NB4 (cell line): ENCODE measurements at regions not wholly inside any gene's neighbourhood (a gene's known extent, or its start where the extent isn't known, plus 50 kb on each side); places are given as distances from the start of the nearest gene placed in this dataset.

Source experiments
- CTCF ChIP-seq: IDR thresholded peaks from one replicate; pipeline ENCODE4 v1.5.1; 2012; ENCODE audit warnings: low read depth, low read length
- POLR2A ChIP-seq: IDR thresholded peaks from 2 replicates; pipeline ENCODE4 v1.6.1; 2011; ENCODE audit warnings: mild to moderate bottlenecking; ENCODE audit not compliant: insufficient read length; ENCODE audit errors: extremely low read depth
- TF ChIP-seq, protein P1 (sequence below): IDR thresholded peaks from 2 replicates; pipeline ENCODE4 v1.6.1; 2011; ENCODE audit warnings: low read depth, low read length

- no peak for TF ChIP-seq CTCF
- no peak for TF ChIP-seq POLR2A
- TF ChIP-seq, protein P1, sequence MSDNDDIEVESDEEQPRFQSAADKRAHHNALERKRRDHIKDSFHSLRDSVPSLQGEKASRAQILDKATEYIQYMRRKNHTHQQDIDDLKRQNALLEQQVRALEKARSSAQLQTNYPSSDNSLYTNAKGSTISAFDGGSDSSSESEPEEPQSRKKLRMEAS, result no peak
These were observed 686.5 kb downstream of the FAM181B start for GRCh38 chr11:82047200-82047599.
